ENCODE measurements at regions not wholly inside any gene's neighbourhood (a gene's known extent, or its start where the extent isn't known, plus 50 kb on each side); places are given as distances from the start of the nearest gene placed in this dataset.

GRCh38 chr14:98555440-98555839 lies 716.6 kb downstream of the BCL11B start:
- no peak for DNase-seq (ENCODE audit: low spot score)

GRCh38 chr14:98564006-98564405 lies 708.0 kb downstream of the BCL11B start:
- DNase-seq (ENCODE audit: low spot score): no peak

DNA sequence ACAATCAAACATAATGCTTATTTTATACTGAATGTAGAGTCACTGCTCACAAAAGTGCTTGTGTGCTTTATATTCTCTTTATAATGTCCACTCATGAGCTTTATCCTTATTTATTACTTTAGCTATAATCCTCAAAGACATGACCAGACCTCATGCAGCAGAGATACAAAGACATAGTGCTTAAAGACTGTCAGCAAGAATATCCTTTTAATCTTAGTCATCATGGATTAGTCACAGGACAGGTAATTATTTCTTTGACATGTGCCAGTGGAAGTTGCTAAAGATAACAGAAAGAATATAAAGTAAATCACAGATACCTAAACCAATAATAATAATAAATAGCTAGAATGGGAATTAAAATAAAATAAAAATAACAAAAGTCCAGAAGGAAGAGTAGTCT lies 707.5 kb downstream of the BCL11B start:
- DNase-seq (ENCODE audit: low spot score): no peak

GRCh38 chr14:98571104-98571503 lies 700.9 kb downstream of the BCL11B start:
- DNase-seq (ENCODE audit: low spot score): no peak

DNA sequence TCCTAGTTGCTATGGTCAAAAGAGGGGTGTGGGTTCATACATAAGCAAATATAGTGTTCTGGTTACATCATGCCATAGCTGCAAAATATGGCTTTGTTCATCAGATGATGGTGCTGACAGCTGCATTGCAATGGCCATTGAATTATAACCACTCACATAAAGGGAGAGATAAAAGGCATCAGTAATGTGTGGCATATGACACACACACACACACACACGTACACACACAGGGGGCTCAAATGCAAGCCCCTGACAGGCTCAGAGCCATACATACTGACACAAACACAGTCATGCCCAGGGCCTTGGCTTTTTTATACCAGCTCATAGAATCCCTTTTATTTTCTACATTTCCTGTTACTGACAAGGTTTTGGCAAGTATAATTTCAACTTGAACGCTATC lies 698.9 kb downstream of the BCL11B start:
- DNase-seq (ENCODE audit: low spot score): no peak

DNA sequence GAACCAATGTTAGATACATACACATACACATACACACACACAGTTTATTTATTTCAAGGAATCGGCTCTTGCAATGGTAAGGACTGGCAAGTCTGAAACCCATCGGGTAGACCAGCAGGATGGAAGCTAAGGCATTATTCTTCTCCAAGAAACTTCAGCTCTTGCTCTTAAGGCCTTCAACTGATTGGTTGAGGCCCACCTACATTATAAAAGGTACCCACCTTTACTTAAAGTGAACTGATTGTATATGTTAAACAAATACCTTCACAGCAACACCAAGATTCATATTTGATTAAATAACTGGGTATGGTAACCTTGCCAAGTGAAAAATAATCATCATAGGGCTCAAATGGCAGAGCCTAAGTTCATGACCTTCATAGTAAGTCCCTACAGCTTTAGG lies 695.5 kb downstream of the BCL11B start:
- DNase-seq (ENCODE audit: low spot score): no peak

- DNase-seq (ENCODE audit: low spot score): no peak
Observed at GRCh38 chr14:98578204-98578603, 693.8 kb downstream of the BCL11B start.

GRCh38 chr14:98579140-98579539 lies 692.9 kb downstream of the BCL11B start:
- no peak for DNase-seq (ENCODE audit: low spot score)

DNA sequence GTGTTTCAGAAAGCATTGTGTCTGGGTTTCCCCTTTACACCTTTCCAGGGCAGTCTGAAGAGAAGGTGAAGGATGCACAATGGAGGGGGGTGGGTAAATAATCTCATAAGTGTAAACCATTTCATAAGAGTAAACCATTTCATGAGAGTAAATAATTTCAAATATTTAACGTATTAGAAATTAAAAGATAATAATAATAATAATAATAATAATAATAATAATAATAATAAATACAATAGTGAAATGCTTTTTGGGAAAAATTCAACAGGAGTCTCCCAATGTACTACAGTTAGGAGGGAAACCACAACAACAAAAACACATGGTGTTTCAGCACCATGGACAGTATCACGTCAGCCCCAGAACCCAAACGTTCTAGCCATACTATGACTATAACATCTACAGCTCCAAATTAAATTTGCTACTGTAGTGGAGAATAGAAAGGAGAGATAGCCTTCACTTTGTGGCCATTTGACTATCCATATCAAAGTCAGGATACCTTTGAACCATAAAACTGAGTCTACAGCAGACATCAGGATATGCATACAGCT lies 691.8 kb downstream of the BCL11B start:
- no peak for DNase-seq (ENCODE audit: low spot score)

DNA sequence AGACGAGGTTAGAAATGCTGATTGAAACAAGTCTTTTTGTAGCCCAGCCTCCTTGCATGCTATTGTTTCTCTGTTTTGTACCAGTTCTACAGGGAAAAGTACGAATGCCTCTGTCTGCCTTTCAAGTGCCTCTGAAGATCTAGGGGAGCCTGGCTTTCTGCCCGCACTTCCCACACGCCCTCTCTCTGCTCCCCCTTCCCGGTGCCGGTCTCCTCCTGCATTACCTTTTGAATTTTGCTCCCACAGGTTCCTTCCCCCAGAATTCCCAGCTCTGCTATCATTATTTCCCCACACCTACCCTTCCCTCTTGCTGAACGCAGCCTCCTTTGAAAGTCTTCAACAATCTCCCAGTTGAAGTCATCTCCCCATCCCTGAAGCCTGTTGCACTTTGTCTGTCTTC lies 689.7 kb downstream of the BCL11B start:
- DNase-seq (ENCODE audit: low spot score): no peak

DNA sequence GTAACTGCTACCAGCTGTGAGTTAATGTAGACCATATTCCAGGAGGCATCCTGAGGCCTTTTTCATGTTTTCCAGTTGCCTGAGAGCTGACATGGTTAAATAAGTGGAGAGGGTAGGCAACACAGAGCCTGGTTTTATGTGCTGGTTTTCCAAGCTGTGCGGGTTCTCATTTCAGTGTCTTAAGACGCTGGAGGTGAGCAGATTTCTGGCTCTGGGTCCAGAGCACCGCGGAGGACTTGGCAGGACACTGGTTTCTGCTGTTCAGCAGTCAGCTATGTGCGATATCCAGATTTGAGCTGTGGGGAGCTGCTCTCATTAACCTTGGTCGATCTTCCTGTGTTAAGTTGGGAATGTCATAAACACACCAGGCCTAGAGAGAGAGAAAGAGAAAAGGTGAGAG lies 680.8 kb downstream of the BCL11B start:
- DNase-seq (ENCODE audit: low spot score): no peak

- DNase-seq (ENCODE audit: low spot score): no peak
Observed at GRCh38 chr14:98592611-98593170, 679.3 kb downstream of the BCL11B start.

DNA sequence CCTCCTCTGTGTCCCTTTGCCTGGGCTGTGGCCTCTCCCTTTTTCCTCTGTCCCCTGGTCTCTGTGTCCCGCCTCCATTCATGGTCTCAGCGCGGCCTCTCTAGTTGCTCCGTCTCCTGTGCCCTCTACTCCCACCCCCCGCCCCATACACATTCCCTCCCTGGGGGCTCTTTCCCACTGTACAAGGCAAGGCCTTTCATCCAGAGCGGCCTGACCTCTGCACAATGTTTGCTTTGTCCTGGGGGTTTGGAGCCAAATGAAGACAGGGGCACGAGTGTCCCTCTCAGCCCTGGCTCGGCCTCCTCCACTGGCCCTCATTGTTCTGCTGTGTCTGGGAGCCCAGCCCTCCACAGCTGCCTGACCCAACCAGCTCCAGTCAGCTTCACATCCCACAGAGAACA lies 678.6 kb downstream of the BCL11B start:
- DNase-seq (ENCODE audit: low spot score): no peak

DNA sequence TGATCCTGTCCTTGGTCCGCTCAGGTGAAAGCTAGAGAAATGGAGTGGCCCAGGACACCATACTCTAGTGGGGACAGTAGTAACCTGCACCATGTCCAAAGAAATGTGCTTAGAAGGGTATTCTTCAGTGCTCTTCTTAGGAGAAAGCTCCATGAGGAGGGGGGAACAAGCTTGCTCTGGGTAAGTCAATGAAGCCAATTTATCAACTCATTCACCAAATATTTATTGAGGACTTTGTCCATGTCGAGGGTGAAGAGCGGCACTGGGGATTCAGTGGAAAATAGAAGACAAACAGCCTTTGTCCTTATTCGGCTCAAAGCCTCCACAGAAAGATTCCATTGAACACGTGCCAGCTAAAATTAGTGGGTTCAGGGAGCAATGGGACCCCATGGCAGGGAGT lies 677.8 kb downstream of the BCL11B start:
- DNase-seq (ENCODE audit: low spot score): no peak

DNA sequence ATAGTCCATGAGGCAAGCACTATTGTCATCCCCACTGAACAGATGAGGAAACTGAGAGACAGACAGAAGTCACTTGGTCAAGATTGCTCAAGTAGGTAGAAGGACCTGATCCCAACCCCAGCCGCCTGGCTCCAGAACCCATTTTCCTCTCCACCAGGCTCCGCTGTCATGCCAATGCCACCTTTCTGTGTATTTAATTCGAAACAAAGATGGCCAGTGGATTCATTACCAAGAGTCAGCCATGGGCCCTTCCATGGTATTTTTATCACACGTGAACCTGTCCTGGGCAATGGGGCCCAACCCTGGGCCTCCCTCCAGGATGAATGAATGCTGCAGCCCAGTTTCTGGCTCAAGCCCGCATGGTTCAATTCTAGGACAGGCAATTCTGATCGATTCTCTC lies 673.4 kb downstream of the BCL11B start:
- DNase-seq (ENCODE audit: low spot score): no peak

- no peak for DNase-seq (ENCODE audit: low spot score)
Observed at GRCh38 chr14:98599082-98599481, 672.9 kb downstream of the BCL11B start.

DNA sequence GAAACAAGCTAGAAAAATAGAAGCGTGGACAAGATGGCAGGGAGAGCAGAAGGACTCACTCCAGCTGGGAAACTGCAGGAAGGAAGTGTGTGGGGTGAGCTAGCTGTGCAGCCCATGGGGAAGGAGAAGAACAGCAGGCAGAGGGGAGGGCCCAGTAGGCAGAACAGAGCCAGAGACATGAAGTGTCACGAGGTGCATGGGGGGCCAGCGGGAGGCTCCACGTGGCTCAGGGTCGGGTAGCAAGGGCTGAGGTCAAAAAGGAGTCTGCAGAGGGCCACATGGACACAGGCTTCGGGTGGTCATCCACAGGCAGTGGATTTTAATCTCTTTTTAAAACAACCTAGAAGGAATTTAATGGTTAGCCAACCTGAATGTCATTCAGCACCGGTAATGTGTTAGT lies 669.0 kb downstream of the BCL11B start:
- no peak for DNase-seq (ENCODE audit: low spot score)

DNA sequence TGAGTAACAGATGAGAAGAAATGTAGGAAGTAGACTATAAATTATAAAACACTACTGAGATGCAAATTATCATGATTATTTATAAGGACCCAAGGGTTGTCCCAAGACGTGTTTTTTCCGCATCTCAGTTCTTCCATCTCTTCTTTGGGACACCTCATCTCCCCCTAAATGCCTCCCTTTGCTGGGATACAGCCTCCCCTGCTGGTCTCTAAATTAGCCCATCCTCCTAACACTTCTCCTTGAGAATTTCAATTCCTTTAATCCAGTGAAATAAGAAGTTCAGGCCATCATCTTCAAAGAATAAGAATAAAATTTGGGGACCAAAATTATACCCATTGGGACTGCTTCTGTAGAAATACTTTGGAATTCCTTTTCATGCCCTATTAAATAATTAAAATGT lies 667.0 kb downstream of the BCL11B start:
- no peak for DNase-seq (ENCODE audit: low spot score)

- no peak for DNase-seq (ENCODE audit: low spot score)
Observed at GRCh38 chr14:98606041-98606640, 665.9 kb downstream of the BCL11B start.

DNA sequence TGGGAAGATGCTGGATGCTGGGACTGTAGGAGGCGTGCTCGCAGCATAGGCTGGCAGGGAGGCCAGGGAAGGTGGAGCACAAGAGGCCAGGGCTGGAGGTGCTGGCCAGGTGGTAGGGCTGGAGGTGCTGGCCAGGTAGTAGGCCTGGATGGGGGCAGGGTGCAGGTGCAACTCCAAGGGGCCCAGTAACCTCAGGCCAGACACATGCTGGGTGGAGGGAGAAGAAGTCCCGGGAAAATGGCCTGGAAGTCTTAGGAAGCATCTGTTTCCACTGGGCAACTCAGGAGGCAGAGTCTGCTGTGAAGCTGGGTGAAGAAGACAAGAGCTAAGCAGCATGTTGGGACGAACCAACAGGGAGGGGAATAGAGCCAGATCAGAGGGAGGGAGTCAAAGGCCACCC lies 665.2 kb downstream of the BCL11B start:
- no peak for DNase-seq (ENCODE audit: low spot score)

DNA sequence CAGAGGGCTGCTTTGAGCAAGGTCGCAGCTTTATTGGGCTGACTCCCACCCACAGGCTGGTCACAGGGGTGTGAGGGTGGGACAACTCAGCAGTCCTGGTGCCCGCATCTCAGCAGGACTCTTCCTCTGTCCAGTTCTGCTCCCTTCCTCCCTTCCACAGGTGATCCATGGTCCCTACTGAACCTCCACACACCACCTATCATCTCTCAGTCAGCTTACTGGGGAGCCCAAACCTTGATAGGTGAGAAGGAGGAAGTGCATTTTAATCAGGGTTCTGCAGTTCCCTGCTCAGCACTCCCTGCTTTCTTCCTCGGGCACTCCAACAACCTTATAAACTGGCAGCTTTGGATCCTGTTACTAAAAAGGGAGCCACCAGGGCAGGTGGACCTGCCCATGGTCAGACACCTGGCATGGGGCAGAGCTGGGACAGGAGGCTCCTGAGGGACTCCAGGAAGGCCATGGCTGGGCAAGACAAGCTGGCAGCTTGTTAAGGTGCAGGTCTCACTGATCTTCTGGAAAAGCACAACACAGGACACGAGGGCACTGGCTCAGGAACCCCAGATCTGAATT lies 664.6 kb downstream of the BCL11B start:
- DNase-seq (ENCODE audit: low spot score): no peak

DNA sequence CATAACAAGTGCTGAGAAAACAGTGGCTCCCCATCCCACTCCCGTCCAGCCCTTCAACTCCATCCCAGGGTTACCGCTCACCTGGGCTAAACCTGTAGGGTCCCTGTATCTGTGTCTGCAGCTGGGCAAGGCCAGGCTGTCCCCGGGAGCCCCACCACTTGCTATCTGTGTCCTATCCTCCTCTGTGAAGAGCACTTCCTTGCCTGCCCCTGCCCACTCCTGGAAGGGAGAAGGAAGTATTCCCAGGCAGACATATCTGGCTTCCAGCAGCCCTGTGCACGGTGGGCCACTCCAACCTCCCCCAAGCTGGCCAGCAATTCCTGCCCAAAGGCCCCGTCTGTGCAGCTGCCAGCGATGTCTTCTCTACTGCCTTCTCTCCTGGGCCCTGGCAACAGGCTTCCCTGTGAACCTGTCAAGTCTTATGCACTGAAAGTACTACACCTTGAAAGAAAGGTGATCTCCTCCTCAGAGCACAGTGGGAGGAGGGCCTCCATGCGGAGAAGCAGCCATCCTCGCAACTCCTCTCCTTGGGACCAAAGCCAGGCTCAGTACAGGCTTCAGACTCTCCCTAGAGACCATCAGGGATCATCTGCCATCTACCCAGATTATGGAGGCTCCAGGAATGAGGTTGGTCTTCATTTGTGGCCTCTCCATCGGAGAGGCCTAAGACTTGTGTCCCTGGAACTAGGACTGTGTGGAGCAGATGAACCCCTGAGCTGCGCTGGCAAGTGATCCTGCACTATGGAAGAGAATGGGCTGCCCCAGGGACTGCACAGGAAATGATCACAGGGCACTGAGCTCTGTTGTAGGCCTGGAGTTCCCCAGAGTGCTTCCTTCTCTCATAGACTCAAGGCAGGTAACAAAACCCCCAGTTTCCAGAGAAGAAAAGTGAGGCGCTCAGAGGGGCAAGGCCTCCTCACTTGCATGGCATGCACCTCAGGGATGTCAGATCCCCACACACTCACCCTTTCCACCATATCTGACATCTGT lies 663.6 kb downstream of the BCL11B start:
- DNase-seq (ENCODE audit: low spot score): no peak

All from CD4-positive, alpha-beta T cell treated with Interleukin-15 for 4 hours (primary cell).